OCI-LY3 (cell line): ENCODE measurements at regions not wholly inside any gene's neighbourhood (a gene's known extent, or its start where the extent isn't known, plus 50 kb on each side); places are given as distances from the start of the nearest gene placed in this dataset.

Source experiments
- H2AFZ ChIP-seq: fragments of 200-600, 300-600 bp; shearing (Covaris generic); 2 replicates; pipeline ENCODE4 v1.6.0; 2014; ENCODE audit warnings: antibody characterized with exemption, low read depth, low read length
- H3K27ac ChIP-seq: fragments of 200-600, 300-600 bp; sonication (generic); 2 replicates; pipeline ENCODE4 v1.5.1; 2014; ENCODE audit warnings: mild to moderate bottlenecking, low read length, moderate library complexity, mixed read lengths
- H3K27me3 ChIP-seq: fragments of 200-600, 300-600 bp; sonication (generic); 2 replicates; pipeline ENCODE4 v1.6.1; 2014; ENCODE audit warnings: low read depth, low read length, mixed read lengths
- H3K36me3 ChIP-seq: fragments of 200-600, 300-600 bp; sonication (generic); replicated peaks from 2 replicates; pipeline ENCODE3; 2014; ENCODE audit warnings: low read depth, low read length, mixed read lengths
- H3K4me1 ChIP-seq: fragments of 300-600, 200-600 bp; sonication (generic); 2 replicates; pipeline ENCODE4 v1.6.1; 2014; ENCODE audit warnings: low read length, mixed read lengths
- H3K4me2 ChIP-seq: fragments of 200-600, 300-600 bp; sonication (generic); 2 replicates; pipeline ENCODE4 v1.6.1; 2014; ENCODE audit warnings: low read length, mixed read lengths
- H3K4me3 ChIP-seq: fragments of 300-600, 200-600 bp; sonication (generic); 2 replicates; pipeline ENCODE4 v1.5.1; 2014; ENCODE audit warnings: antibody characterized with exemption, mild to moderate bottlenecking, low read length, moderate library complexity
- H3K79me2 ChIP-seq: fragments of 300-600, 200-600 bp; shearing (Covaris generic); 2 replicates; pipeline ENCODE4 v1.6.1; 2014; ENCODE audit warnings: mild to moderate bottlenecking, low read length, mixed read lengths
- H3K9ac ChIP-seq: fragments of 300-600, 200-600 bp; shearing (Covaris generic); 2 replicates; pipeline ENCODE4 v1.6.0; 2014; ENCODE audit warnings: mild to moderate bottlenecking, low read length, moderate library complexity
- H3K9me3 ChIP-seq: fragments of 200-600, 300-600 bp; shearing (Covaris generic); 2 replicates; pipeline ENCODE4 v1.6.1; 2014; ENCODE audit warnings: low read length, mixed read lengths; ENCODE audit not compliant: insufficient read depth
- H4K20me1 ChIP-seq: fragments of 200-600, 300-600 bp; sonication (generic); 2 replicates; pipeline ENCODE4 v1.6.1; 2016; ENCODE audit warnings: low read length, mixed read lengths; ENCODE audit not compliant: insufficient read depth
- EZH2phosphoT487 ChIP-seq: fragments of 200-600 bp; shearing (Covaris generic); IDR thresholded peaks from 2 replicates; pipeline ENCODE4 v1.6.1; 2018; ENCODE audit warnings: antibody characterized with exemption, mixed run types, low read depth
- TF ChIP-seq, protein P1 (sequence below): fragments of 200-600, 300-600 bp; sonication (generic); IDR thresholded peaks from 2 replicates; pipeline ENCODE4 v1.5.1; 2014; ENCODE audit warnings: antibody characterized with exemption, low read length, low read depth

DNA sequence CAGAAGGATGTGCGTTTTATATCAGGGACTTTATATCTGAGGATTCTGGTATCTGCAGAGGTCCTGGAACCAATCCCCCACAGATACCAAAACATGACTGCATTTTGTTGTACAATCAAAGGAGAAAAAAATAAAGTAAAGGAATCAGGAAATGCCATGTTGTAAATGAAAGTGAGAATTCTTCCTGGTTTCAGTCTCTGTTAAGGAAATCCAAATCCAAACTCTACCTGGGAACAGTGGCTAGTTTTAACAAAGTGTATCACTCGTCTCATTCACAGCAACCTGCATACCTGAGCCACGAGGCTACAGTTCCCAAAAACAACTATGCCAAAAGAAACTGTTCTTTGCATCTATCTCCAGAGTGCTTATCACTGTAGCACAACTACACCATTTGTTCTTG, 77.3 kb upstream of the ATF3 start:
- Histone ChIP-seq H3K9me3 (no peaks in the 10 kb centered on the region), H3K4me3 (no peak overlapping the region), H3K79me2 (no peaks in the 10 kb centered on the region)

DNA sequence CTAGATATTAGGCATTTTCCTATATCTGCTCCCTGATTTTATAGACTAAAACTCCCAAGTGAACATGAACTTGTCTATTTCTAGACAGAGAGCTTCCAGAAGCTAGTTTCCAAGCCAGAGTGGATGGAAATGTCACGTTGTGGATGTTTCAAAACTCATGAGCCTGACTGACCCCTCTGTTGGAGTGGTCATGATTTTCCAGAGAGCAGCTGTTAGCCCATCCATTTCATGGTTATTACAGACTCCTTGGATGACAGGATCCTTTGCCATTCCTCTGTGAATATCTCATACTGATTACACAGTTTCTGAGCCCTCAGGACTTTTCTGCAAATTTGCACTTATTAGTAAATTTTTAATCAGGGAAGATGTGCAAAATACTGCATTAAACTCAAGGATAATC, 76.8 kb upstream of the ATF3 start:
- H3K4me2 ChIP-seq: no peak overlapping the region
- no peak overlapping the region for H2AFZ ChIP-seq
- H3K79me2 ChIP-seq: no peaks in the 10 kb centered on the region
- no peaks in the 10 kb centered on the region for H3K4me1 ChIP-seq
- H4K20me1 ChIP-seq: no peaks in the 10 kb centered on the region
- H3K4me3 ChIP-seq: no peak overlapping the region
- no peak overlapping the region for H3K27ac ChIP-seq
- TF ChIP-seq, protein P1, sequence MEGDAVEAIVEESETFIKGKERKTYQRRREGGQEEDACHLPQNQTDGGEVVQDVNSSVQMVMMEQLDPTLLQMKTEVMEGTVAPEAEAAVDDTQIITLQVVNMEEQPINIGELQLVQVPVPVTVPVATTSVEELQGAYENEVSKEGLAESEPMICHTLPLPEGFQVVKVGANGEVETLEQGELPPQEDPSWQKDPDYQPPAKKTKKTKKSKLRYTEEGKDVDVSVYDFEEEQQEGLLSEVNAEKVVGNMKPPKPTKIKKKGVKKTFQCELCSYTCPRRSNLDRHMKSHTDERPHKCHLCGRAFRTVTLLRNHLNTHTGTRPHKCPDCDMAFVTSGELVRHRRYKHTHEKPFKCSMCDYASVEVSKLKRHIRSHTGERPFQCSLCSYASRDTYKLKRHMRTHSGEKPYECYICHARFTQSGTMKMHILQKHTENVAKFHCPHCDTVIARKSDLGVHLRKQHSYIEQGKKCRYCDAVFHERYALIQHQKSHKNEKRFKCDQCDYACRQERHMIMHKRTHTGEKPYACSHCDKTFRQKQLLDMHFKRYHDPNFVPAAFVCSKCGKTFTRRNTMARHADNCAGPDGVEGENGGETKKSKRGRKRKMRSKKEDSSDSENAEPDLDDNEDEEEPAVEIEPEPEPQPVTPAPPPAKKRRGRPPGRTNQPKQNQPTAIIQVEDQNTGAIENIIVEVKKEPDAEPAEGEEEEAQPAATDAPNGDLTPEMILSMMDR: no peak
- TF ChIP-seq EZH2phosphoT487: no peak
- no peaks in the 10 kb centered on the region for H3K36me3 ChIP-seq
- H3K27me3 ChIP-seq: no peaks in the 10 kb centered on the region
- no peaks in the 10 kb centered on the region; the same call in 1 of the 2 replicates for H3K9me3 ChIP-seq
- no peak overlapping the region for H3K9ac ChIP-seq

More for the DNA sequence above, 77.3 kb upstream of the ATF3 start:
- Histone ChIP-seq H3K27me3 (no peaks in the 10 kb centered on the region), H2AFZ (no peak overlapping the region), H3K27ac (no peak overlapping the region), H3K9ac (no peak overlapping the region), H3K4me2 (no peak overlapping the region), H4K20me1 (no peaks in the 10 kb centered on the region), H3K36me3 (no peaks in the 10 kb centered on the region), H3K4me1 (no peaks in the 10 kb centered on the region)
- TF ChIP-seq EZH2phosphoT487: no peak
- TF ChIP-seq, protein P1: no peak

DNA sequence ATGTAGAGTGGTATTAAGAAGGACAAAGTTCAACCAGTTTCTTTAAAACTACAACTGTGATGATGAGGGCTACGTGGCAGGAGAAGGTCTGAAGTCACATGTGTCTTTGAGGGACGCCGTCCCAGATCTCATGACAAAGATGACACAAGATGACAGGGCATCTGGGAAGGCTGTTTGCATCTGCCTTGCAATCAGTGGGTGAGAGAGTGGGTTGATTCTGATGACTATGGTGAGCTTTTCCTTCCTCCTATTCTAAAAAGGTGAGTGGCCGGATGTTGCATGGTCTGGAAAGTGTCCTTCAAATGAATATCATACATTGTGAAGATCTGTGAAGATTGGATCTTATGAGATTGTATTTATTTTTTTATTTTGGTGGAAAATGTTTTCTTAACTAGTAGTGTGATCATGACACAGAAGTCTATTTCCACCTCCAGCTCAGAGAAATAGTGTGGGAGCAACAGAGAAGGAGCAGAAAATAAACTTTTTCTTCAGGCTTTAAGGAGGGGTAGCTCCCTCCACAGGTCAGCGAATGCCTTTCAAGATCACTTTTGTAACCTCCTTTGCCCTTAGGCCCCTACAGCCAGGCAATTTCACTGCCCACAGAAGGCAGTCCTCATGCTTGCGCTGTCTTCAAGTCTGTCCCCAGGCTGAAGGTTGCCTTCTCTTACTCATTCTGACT, 76.0 kb upstream of the ATF3 start:
- no peaks in the 10 kb centered on the region for H3K4me1 ChIP-seq
- no peak overlapping the region for H3K9ac ChIP-seq
- no peaks in the 10 kb centered on the region for H3K27me3 ChIP-seq
- no peak overlapping the region for H2AFZ ChIP-seq
- H3K4me2 ChIP-seq: no peak overlapping the region
- H3K4me3 ChIP-seq: no peak overlapping the region
- no peaks in the 10 kb centered on the region; the same call in 1 of the 2 replicates for H3K9me3 ChIP-seq
- no peaks in the 10 kb centered on the region for H4K20me1 ChIP-seq
- H3K79me2 ChIP-seq: no peaks in the 10 kb centered on the region
- H3K27ac ChIP-seq: no peak overlapping the region
- TF ChIP-seq, protein P1: no peak
- no peak for TF ChIP-seq EZH2phosphoT487
- no peaks in the 10 kb centered on the region for H3K36me3 ChIP-seq

DNA sequence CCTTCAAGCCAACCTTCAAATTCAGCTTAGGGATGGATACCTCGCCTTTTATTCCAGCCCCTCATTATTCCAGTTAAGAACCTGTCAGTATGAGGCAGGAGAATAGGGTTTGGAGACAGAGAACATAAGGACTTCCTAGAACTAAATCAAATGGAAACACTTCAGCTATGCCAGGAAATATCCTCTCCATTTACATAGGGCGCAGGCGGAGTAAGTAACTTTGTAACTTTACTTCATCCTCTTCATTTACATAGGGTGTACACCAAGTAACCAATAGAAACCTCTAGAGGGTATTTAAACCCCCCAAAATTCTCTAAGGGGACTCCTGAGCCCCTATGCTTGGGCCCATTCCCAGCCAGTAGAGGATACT, 75.4 kb upstream of the ATF3 start:
- Histone ChIP-seq H3K9me3 (peaks cover 3% of the 10 kb centered on the region; the same call in 1 of the 2 replicates), H4K20me1 (no peaks in the 10 kb centered on the region), H3K36me3 (no peaks in the 10 kb centered on the region), H3K27me3 (no peaks in the 10 kb centered on the region), H3K4me1 (no peaks in the 10 kb centered on the region), H3K4me3 (no peak overlapping the region), H3K27ac (no peak overlapping the region), H2AFZ (no peak overlapping the region), H3K79me2 (no peaks in the 10 kb centered on the region), H3K4me2 (no peak overlapping the region), H3K9ac (no peak overlapping the region)
- TF ChIP-seq EZH2phosphoT487: no peak
- TF ChIP-seq, protein P1: no peak
